Calu3 (cell line): ENCODE measurements at regions not wholly inside any gene's neighbourhood (a gene's known extent, or its start where the extent isn't known, plus 50 kb on each side); places are given as distances from the start of the nearest gene placed in this dataset.
A peak's percentile ranks its signal among the peaks of the same experiment; 100 is the strongest.

Experiments
- BruUV-seq: library from RNA; stranded (reverse); fragments of 400-500 nt; replicated peaks from 2 replicates; lab custom pipeline; 2021; lab: Mats Ljungman, UMichigan
- CTCF ChIA-PET: fragments of 300-600 bp; sonication (Branson Sonifier 250); formaldehyde crosslinking; loops from one replicate; lab custom pipeline; 2022; ENCODE audit warnings: antibody characterized with exemption; lab: Charles Lee
- DNase-seq: peaks from one replicate; pipeline ENCODE4 v3.0.0; 2022
- H3K27ac Mint-ChIP-seq: one replicate; pipeline ENCODE4 v1.8.0; 2022; ENCODE audit warnings: mixed read lengths; ENCODE audit not compliant: unreplicated experiment
- H3K27me3 Mint-ChIP-seq: one replicate; pipeline ENCODE4 v1.8.0; 2022; ENCODE audit warnings: mixed read lengths; ENCODE audit not compliant: unreplicated experiment
- H3K36me3 Mint-ChIP-seq: one replicate; pipeline ENCODE4 v1.8.0; 2022; ENCODE audit warnings: mild to moderate bottlenecking, moderate library complexity, mixed read lengths; ENCODE audit not compliant: insufficient read depth, unreplicated experiment
- H3K4me1 Mint-ChIP-seq: one replicate; pipeline ENCODE4 v1.8.0; 2022; ENCODE audit warnings: mild to moderate bottlenecking, low read depth, mixed read lengths; ENCODE audit not compliant: unreplicated experiment
- H3K4me3 Mint-ChIP-seq: one replicate; pipeline ENCODE4 v1.8.0; 2022; ENCODE audit warnings: mild to moderate bottlenecking, low read depth, moderate library complexity, mixed read lengths; ENCODE audit not compliant: unreplicated experiment
- H3K9me3 Mint-ChIP-seq: one replicate; pipeline ENCODE4 v1.8.0; 2022; ENCODE audit warnings: low read depth, mixed read lengths; ENCODE audit not compliant: unreplicated experiment
- intact Hi-C: fragments of 100-400 bp; cut with micrococcal nuclease; formaldehyde crosslinking; loops from one replicate; pipeline ENCODE4 v1.10.0; 2022; ENCODE audit not compliant: unreplicated experiment
- TF ChIP-seq, protein P1 (sequence below): fragments of 200-600 bp; IDR thresholded peaks from one replicate; pipeline ENCODE4 v1.8.0; 2022; ENCODE audit warnings: antibody characterized with exemption; ENCODE audit not compliant: unreplicated experiment

DNA sequence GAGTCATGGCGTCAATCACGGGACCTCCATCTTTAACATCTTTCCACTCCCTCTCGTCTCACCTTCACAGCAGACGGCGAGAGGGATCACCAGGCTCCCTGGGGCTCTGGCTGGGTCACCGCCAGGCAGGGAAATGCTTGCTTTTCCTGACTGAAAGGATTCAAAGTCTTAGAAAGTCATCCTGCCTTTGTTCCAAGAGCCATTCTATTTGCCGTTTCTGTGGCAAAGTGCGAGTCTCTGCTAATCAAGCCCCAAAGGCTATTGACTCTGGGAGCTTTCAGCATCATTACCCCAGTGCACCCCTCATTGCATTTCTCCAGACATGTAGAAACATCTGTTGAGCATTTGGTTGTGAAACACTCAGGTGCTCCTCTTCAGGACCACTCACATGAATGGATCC lies 69.6 kb downstream of the GSC start:
- Mint-ChIP-seq H3K4me3 (no peak overlapping the region), H3K9me3 (no peaks in the 10 kb centered on the region), H3K36me3 (no peaks in the 10 kb centered on the region), H3K4me1 (peaks cover 19% of the 10 kb centered on the region), H3K27me3 (peaks cover 30% of the 10 kb centered on the region), H3K27ac (peak overlapping the region; percentile 59)
- no peak for DNase-seq
- intact Hi-C loops, result no loop called here
- TF ChIP-seq, protein P1, sequence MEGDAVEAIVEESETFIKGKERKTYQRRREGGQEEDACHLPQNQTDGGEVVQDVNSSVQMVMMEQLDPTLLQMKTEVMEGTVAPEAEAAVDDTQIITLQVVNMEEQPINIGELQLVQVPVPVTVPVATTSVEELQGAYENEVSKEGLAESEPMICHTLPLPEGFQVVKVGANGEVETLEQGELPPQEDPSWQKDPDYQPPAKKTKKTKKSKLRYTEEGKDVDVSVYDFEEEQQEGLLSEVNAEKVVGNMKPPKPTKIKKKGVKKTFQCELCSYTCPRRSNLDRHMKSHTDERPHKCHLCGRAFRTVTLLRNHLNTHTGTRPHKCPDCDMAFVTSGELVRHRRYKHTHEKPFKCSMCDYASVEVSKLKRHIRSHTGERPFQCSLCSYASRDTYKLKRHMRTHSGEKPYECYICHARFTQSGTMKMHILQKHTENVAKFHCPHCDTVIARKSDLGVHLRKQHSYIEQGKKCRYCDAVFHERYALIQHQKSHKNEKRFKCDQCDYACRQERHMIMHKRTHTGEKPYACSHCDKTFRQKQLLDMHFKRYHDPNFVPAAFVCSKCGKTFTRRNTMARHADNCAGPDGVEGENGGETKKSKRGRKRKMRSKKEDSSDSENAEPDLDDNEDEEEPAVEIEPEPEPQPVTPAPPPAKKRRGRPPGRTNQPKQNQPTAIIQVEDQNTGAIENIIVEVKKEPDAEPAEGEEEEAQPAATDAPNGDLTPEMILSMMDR, result no peak
- CTCF ChIA-PET, result no interaction called here
- no TSS peak for BruUV-seq

DNA sequence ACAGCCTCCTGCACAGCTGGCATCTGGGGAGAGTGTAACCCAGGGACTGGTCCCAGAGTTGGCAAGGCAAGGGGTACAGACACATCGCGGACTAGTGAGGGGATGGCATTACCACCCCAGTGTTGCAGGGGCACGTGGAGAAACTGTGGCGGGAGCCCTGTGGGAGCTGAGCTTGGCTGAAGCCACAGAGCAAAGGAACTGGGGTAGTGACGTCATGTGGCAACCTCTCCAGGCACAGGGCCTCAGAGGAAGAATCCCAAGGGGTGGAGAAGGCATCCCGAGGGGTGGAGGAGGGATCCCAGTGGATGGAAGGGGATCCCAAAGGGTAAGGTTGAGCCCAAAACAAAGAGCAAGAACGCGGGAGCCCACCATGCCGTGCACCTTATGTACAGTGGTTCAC lies 70.1 kb downstream of the GSC start:
- Mint-ChIP-seq H3K27ac (no peak overlapping the region), H3K4me3 (no peak overlapping the region), H3K27me3 (peaks cover 30% of the 10 kb centered on the region), H3K4me1 (peaks cover 19% of the 10 kb centered on the region), H3K9me3 (no peaks in the 10 kb centered on the region), H3K36me3 (no peaks in the 10 kb centered on the region)
- TF ChIP-seq, protein P1, result no peak
- no TSS peak for BruUV-seq
- CTCF ChIA-PET, result no interaction called here
- no peak for DNase-seq
- intact Hi-C loops, result no loop called here

DNA sequence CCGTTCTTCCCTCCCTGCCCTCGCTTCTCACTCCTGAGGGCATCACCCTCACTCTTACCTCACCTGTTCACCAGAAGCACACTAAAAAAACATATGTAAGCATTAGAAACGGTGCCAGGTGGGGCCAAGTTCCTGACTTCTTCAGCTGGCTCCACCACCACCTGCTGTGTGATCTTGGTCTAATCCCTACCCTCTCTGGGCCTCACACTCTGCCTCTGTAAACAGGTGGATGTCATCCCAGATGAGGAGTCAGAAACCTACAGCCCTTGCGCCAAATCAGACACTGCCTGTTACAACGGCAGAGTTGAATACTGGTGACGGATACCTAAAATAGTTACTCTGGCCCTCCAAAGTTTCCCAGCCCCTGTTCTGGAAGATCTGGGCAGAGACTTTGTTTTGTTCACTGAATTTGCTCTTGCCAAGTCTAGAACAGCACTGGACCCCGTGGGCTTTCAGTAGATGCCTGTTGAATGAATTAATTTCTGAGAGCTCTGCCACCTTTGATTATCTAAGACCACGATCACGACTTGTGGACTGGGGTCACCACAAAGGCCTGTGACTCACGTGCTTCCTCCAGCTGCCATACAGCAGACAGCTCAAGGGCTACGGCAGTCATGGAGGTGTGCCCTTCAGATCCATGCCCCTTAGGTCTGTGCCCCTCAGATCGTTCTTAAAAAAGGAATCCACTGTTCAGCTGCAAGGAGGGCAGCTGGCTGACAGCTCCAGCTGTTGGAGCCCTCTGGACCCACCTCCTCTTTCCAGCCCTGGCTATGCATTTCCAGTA lies 71.9 kb downstream of the GSC start:
- no TSS peak for BruUV-seq
- CTCF ChIA-PET, result no interaction called here
- intact Hi-C loops, result no loop called here

DNA sequence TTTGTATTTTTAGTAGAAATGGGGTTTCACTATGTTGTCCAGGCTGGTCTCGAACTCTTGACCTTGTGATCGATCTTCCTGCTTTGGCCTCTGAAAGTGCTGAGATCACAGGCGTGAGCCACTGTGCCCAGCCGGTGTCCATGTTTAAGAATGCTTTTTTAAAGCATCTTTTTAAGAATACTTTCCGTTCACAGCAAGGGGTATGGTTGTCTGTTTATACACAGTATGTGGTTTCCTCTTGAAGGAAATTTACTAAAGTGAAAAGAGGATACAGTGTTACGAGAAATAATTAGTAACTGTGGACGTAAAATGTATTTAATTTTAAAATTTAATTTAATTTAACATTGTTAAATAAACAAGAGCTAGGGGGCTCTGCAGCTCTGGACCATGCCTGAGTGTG lies 73.4 kb downstream of the GSC start:
- H3K36me3 Mint-ChIP-seq, result no peaks in the 10 kb centered on the region
- no peak overlapping the region for H3K4me3 Mint-ChIP-seq
- CTCF ChIA-PET, result no interaction called here
- intact Hi-C loops, result no loop called here
- TF ChIP-seq, protein P1, result no peak
- peaks cover 2% of the 10 kb centered on the region for H3K4me1 Mint-ChIP-seq
- H3K27me3 Mint-ChIP-seq, result peaks cover 30% of the 10 kb centered on the region
- no peak for DNase-seq
- H3K27ac Mint-ChIP-seq, result no peak overlapping the region
- BruUV-seq, result no TSS peak
- H3K9me3 Mint-ChIP-seq, result no peaks in the 10 kb centered on the region

More for the DNA sequence above, 71.9 kb downstream of the GSC start:
- Mint-ChIP-seq H3K4me3 (no peak overlapping the region), H3K27me3 (peaks cover 30% of the 10 kb centered on the region), H3K27ac (no peak overlapping the region), H3K36me3 (no peaks in the 10 kb centered on the region), H3K4me1 (peaks cover 17% of the 10 kb centered on the region), H3K9me3 (no peaks in the 10 kb centered on the region)
- no peak for DNase-seq
- TF ChIP-seq, protein P1, result no peak
